T1000 (cell line): ENCODE measurements at regions not wholly inside any gene's neighbourhood (a gene's known extent, or its start where the extent isn't known, plus 50 kb on each side); places are given as distances from the start of the nearest gene placed in this dataset.
"Not testable (repeated sequence)": the region's sequence is repeated elsewhere in the genome, so short reads cannot be mapped to it uniquely, and the experiment has no call there.

ENCODE experiments used
- DNase-seq: peaks from one replicate; lab custom pipeline; 2025; ENCODE audit warnings: mixed read lengths; lab: John Stamatoyannopoulos, UW

GRCh38 chr2:58354230-58354629, 113.1 kb upstream of the FANCL start:
- no peak for DNase-seq

GRCh38 chr2:58350484-58350883, 109.4 kb upstream of the FANCL start:
- no peak for DNase-seq

GRCh38 chr2:58347810-58348209, 106.7 kb upstream of the FANCL start:
- DNase-seq, result no peak

GRCh38 chr2:58341047-58341446, 99.9 kb upstream of the FANCL start:
- no peak for DNase-seq

- DNase-seq, result no peak
These were observed 98.6 kb upstream of the FANCL start for GRCh38 chr2:58339548-58340243.

- no peak for DNase-seq
These were observed 95.3 kb upstream of the FANCL start for GRCh38 chr2:58336416-58336815.

- DNase-seq, result no peak
These were observed 93.3 kb upstream of the FANCL start for GRCh38 chr2:58334414-58334813.

- not testable (repeated sequence) for DNase-seq
These were observed 84.3 kb upstream of the FANCL start for GRCh38 chr2:58325296-58325895.

GRCh38 chr2:58319481-58319880, 78.4 kb upstream of the FANCL start:
- DNase-seq, result no peak

GRCh38 chr2:58318949-58319348, 77.8 kb upstream of the FANCL start:
- DNase-seq, result not testable (repeated sequence)

- DNase-seq, result no peak
These were observed 72.8 kb upstream of the FANCL start for GRCh38 chr2:58313926-58314325.

GRCh38 chr2:58308435-58308834, 67.3 kb upstream of the FANCL start:
- no peak for DNase-seq

GRCh38 chr2:58304843-58305242, 63.7 kb upstream of the FANCL start:
- DNase-seq, result no peak

GRCh38 chr2:58299123-58299522, 58.0 kb upstream of the FANCL start:
- DNase-seq, result no peak

- DNase-seq, result no peak
These were observed 51.9 kb upstream of the FANCL start for GRCh38 chr2:58293056-58293455.

- no peak for DNase-seq
These were observed 50.8 kb upstream of the FANCL start for GRCh38 chr2:58291726-58292438.
